ENCODE measurements at regions not wholly inside any gene's neighbourhood (a gene's known extent, or its start where the extent isn't known, plus 50 kb on each side); places are given as distances from the start of the nearest gene placed in this dataset.
"Not testable (repeated sequence)": the region's sequence is repeated elsewhere in the genome, so short reads cannot be mapped to it uniquely, and the experiment has no call there.

- no peak overlapping the region for H3K4me2 ChIP-seq (replicated peaks; ENCODE audit: low read depth, low read length, poor library complexity, severe bottlenecking)
- H3K4me1 ChIP-seq (ENCODE audit: control insufficient read depth in 2 of 2, insufficient read depth in 2 of 2, low read length in 2 of 2) = no peaks in the 10 kb centered on the region
- no peaks in the 10 kb centered on the region for H4K20me1 ChIP-seq (ENCODE audit: control insufficient read depth, insufficient read depth, low read length, poor library complexity, severe bottlenecking)
- intact Hi-C loops (cut with micrococcal nuclease) = no loop called here
- ATAC-seq (ENCODE audit: low read depth) (no peak), DNase-seq (no peak)
- no peak overlapping the region for H3K9ac ChIP-seq (ENCODE audit: low read length)
- ChIA-PET CTCF (no interaction called here), POLR2A (no interaction called here)
- 86% methylated on average over 7 of the region's 7 CpGs for WGBS (ENCODE audit: insufficient coverage)
- peaks cover 0 to 40% (median 0%) of the 10 kb centered on the region in 3 donors for H3K9me3 ChIP-seq (ENCODE audit: control extremely low read depth in 1 of 3, control insufficient read depth in 2 of 3, insufficient read depth in 1 of 3, low read length in 2 of 3)
- H3K27ac ChIP-seq (ENCODE audit: low read length in 2 of 2) = no peak overlapping the region
- Mint-ChIP-seq H3K4me1 (no peaks in the 10 kb centered on the region), H3K9me3 (ENCODE audit: insufficient read depth) (no peaks in the 10 kb centered on the region), H3K27ac (no peak overlapping the region), H3K4me3 (no peak overlapping the region), H3K27me3 (peaks cover 4% of the 10 kb centered on the region)
- H3K27me3 ChIP-seq (replicated peaks in 1 of 4; ENCODE audit: control extremely low read depth in 1 of 4, control insufficient read depth in 3 of 4, insufficient read depth in 4 of 4, low read length in 3 of 4) = no peaks in the 10 kb centered on the region
- H3K79me2 ChIP-seq (ENCODE audit: control insufficient read depth, insufficient read depth, low read length) = no peaks in the 10 kb centered on the region
- H3K4me3 ChIP-seq (ENCODE audit: control extremely low read depth in 1 of 5, extremely low read depth in 1 of 5, insufficient read depth in 1 of 5, low read depth in 2 of 5, low read length in 4 of 5) = no peak overlapping the region
- no peak overlapping the region for H2AFZ ChIP-seq (ENCODE audit: insufficient read depth, low read depth, low read length, poor library complexity, severe bottlenecking)
- no peaks in the 10 kb centered on the region for H3K36me3 ChIP-seq (replicated peaks in 1 of 2; ENCODE audit: control extremely low read depth in 1 of 2, control insufficient read depth in 1 of 2, extremely low read depth in 1 of 2, insufficient read depth in 2 of 2, low read length in 1 of 2)
- TF ChIP-seq, protein P1, sequence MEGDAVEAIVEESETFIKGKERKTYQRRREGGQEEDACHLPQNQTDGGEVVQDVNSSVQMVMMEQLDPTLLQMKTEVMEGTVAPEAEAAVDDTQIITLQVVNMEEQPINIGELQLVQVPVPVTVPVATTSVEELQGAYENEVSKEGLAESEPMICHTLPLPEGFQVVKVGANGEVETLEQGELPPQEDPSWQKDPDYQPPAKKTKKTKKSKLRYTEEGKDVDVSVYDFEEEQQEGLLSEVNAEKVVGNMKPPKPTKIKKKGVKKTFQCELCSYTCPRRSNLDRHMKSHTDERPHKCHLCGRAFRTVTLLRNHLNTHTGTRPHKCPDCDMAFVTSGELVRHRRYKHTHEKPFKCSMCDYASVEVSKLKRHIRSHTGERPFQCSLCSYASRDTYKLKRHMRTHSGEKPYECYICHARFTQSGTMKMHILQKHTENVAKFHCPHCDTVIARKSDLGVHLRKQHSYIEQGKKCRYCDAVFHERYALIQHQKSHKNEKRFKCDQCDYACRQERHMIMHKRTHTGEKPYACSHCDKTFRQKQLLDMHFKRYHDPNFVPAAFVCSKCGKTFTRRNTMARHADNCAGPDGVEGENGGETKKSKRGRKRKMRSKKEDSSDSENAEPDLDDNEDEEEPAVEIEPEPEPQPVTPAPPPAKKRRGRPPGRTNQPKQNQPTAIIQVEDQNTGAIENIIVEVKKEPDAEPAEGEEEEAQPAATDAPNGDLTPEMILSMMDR (IDR thresholded peaks at IDR 0.05) = no peak
- TF ChIP-seq EZH2 (IDR thresholded peaks at IDR 0.05; ENCODE audit: borderline replicate concordance, insufficient read depth, low read depth, low read length, poor library complexity, severe bottlenecking) = no peak
Observed at GRCh38 chr22:48757581-48757980, 1070.1 kb downstream of the BRD1 start.

DNA sequence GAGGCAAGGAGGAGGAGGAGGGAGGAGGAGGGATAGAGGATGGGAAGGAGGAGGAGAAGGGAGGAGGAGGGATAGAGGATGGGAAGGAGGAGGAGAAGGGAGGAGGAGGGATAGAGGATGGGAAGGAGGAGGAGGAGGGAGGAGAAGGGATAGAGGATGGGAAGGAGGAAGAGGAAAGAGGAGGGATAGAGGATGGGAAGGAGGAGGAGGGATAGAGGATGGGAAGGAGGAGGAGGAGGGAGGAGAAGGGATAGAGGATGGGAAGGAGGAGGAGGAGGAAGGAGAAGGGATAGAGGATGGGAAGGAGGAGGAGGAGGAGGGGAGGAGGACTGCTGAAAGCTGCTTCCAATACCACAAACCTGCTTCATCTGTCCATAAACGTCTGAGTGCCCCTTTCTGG is 1070.5 kb downstream of the BRD1 start:
- POLR2A ChIA-PET, H3K27ac Mint-ChIP-seq: not testable (repeated sequence)

More for the DNA sequence above, 1070.5 kb downstream of the BRD1 start:
- H3K36me3 ChIP-seq (replicated peaks in 1 of 2; ENCODE audit: control extremely low read depth in 1 of 2, control insufficient read depth in 1 of 2, extremely low read depth in 1 of 2, insufficient read depth in 2 of 2, low read length in 1 of 2); H3K79me2 ChIP-seq (ENCODE audit: control insufficient read depth, insufficient read depth, low read length); H2AFZ ChIP-seq (ENCODE audit: insufficient read depth, low read depth, low read length, poor library complexity, severe bottlenecking); CTCF ChIA-PET; H3K4me3 ChIP-seq (ENCODE audit: control extremely low read depth in 1 of 5, extremely low read depth in 1 of 5, insufficient read depth in 1 of 5, low read depth in 2 of 5, low read length in 4 of 5); ATAC-seq (ENCODE audit: low read depth); H3K4me2 ChIP-seq (replicated peaks; ENCODE audit: low read depth, low read length, poor library complexity, severe bottlenecking); H4K20me1 ChIP-seq (ENCODE audit: control insufficient read depth, insufficient read depth, low read length, poor library complexity, severe bottlenecking); H3K4me3 Mint-ChIP-seq; H3K9me3 Mint-ChIP-seq (ENCODE audit: insufficient read depth); H3K4me1 ChIP-seq (ENCODE audit: control insufficient read depth in 2 of 2, insufficient read depth in 2 of 2, low read length in 2 of 2); DNase-seq; intact Hi-C loops (cut with micrococcal nuclease); H3K4me1 Mint-ChIP-seq; H3K27ac ChIP-seq (ENCODE audit: low read length in 2 of 2); H3K27me3 Mint-ChIP-seq; H3K9ac ChIP-seq (ENCODE audit: low read length); H3K27me3 ChIP-seq (replicated peaks in 1 of 4; ENCODE audit: control extremely low read depth in 1 of 4, control insufficient read depth in 3 of 4, insufficient read depth in 4 of 4, low read length in 3 of 4): not testable (repeated sequence)
- peaks cover 0 to 40% (median 0%) of the 10 kb centered on the region in 3 donors for H3K9me3 ChIP-seq (ENCODE audit: control extremely low read depth in 1 of 3, control insufficient read depth in 2 of 3, insufficient read depth in 1 of 3, low read length in 2 of 3)
- WGBS (ENCODE audit: insufficient coverage) = 30% methylated on average over 1 of the region's 1 CpG
